GM18499 (cell line): ENCODE measurements at regions not wholly inside any gene's neighbourhood (a gene's known extent, or its start where the extent isn't known, plus 50 kb on each side); places are given as distances from the start of the nearest gene placed in this dataset.

Experiments used
- ATAC-seq: cut with Tn5 transposase; IDR thresholded peaks from one replicate; pipeline ENCODE4 v1.9.1; 2021; ENCODE audit warnings: moderate number of reproducible peaks; ENCODE audit not compliant: insufficient read depth, unreplicated experiment

- no peak for ATAC-seq
These were observed 115.4 kb downstream of the ADRB2 start for GRCh38 chr5:148941810-148942209.

DNA sequence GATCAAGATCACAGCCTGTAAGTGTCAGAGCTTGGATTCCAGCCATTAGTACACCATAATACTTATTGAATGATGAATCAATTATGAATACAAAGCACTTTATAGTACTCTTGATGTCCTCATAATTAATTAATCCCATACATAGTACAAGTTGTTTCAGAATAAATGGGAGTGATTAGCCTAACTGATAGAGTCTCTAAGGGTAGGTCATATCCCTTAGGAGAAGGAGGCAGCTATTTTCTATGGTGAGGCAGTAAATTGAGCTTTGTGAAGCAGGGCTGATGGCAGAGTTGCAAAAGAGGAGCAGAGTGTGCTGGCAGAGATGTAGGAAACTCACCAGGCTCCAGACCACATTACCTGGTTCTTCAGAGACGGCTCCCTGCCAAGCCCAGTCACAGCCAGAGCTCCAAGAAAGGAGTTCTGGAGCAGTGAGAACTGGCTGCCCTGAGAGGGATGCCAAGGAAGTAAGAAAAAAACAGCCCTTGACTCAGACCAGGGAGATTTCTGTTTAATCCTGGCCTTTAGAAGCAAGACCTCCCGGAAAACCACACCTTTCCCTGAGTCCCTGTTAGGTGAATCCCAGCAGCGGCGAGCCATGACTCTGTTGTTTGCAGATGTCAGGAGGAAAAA is 112.9 kb downstream of the SH3TC2 start:
- no peak for ATAC-seq

- ATAC-seq: no peak
These were observed 112.4 kb downstream of the SH3TC2 start for GRCh38 chr5:148950471-148950863.

GRCh38 chr5:148950892-148951291 is 112.0 kb downstream of the SH3TC2 start:
- ATAC-seq: no peak

DNA sequence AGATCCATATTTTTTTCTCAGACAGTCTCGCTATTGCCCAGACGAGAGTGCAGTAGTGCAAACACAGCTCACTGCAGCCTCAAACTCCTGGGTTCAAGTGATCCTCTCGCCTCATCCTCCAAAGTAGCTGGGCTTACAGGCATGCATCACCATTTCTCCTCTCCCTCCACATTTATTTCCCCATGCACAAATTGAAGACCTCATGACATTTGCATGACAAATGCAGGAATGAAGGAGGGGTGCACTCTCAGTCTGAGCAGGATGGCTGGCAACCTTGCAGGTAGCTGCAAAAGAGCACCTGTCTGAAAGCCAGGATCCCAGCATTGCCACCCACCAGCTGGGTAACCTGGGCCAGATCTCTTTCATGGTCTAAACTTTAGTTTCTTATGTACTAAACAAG is 111.2 kb downstream of the SH3TC2 start:
- no peak for ATAC-seq

GRCh38 chr5:148952097-148952867 is 110.6 kb downstream of the SH3TC2 start:
- ATAC-seq: no peak

- no peak for ATAC-seq
These were observed 109.2 kb downstream of the SH3TC2 start for GRCh38 chr5:148953711-148954110.
